NCI-H128 (cell line): ENCODE measurements at regions not wholly inside any gene's neighbourhood (a gene's known extent, or its start where the extent isn't known, plus 50 kb on each side); places are given as distances from the start of the nearest gene placed in this dataset.

Source experiments
- DNase-seq: peaks from one replicate; lab custom pipeline; 2025; ENCODE audit not compliant: unreplicated experiment; lab: John Stamatoyannopoulos, UW

DNA sequence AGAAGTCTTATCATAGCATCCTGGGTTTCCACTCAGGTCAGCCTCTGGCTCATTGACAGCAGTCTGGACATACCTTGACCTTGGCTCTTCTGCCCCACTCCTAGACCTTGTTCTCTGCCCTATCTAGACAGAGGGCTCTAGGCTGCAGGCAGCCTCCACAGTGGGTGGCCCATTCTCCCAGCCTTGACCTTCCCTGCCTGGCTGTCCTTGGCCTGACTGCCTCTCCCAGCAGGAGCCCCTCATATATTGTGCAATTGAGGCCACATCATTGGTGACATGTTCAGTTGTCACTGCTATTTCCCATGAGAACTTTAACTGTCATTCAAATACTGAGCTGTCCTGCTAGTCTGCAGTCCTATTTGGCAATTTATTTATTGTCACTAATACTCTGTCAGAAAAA is 503.4 kb downstream of the PLXNA4 start:
- DNase-seq = no peak

DNA sequence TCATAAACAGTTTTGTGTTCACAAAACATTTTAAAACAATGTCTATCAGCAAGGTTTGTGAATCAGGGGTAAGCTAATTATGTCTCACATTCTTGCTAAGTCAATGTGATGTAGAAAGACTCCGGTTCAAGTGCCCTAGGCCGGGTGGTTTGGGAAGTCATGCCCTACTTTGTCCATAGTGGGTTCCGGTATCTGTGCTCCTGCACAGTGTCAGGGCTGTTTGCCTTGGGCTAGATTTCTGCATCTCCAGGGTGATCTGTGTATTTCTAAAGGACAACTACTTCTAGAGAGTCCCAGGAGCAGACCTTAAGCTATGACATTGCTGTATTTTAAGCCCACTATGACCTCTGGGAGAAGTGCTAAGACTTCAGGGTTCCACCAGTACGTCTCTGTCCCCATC is 504.1 kb downstream of the PLXNA4 start:
- DNase-seq = no peak

DNA sequence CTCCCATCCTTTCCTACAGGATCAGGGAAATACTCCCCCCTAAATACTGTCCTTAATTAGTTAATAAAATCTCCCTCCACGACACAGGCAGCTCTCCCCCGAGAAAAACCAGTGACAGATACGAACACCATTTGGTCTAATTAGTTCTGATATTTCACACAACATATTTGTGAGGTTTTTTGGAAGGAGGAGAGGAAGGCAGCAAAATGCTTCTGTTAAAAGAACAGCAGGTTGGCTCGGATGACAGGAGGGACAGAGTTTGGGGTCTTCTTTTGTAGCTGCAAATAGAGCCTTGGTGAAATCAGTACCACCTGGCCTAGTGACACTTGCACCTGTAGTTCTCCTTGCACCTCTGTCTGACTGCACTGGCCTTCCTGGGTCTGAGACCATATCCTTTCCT is 507.0 kb downstream of the PLXNA4 start:
- DNase-seq = no peak

DNA sequence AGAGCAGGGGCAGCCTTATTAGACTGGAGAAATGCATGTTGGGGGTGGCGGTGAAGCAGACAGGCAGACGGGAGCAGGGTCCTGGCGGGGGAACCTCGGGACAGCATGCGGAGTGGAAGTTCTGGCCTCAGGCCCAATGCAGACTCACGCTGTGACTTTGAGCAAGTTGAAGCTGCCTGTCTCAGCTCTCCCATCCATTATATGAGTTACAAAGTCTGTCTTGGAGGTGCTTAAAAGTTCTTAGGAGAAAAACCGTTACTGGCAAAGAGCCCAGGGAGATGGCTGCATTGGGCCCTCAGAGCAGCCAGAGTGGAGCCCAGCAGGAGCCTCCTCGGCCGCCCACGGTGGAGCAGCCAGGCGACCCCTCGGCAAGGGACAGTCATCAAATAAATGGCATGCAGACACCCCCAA is 509.5 kb downstream of the PLXNA4 start:
- no peak for DNase-seq

DNA sequence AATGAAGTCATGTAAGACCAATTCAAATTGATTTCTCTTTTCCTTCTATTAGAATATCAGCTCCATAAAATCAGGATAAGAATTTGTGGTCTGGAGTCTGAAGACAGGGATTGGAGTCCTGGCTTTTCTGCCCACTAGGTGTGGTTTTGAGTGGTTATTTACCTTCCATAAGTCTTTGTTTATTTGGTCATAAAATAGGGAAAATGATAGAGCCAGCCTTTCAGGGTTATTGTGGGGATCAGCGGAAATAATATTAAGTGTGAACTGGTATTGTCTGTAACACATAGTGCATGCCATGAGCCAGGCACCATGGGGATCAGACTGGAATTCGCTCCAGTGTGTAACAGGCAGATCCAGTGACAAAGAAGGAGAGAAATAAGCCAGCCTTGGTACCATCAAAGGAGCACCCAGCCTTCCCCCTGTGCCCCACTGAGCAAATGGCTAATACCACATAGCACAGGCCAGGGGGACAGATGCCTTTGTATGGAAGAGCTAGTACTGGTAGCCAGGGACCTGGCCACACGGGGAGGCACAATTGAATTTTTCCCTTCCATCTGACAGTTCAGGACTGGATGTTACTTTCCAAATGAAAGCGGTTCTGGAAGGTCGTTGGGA is 509.7 kb upstream of the PODXL start:
- no peak for DNase-seq

DNA sequence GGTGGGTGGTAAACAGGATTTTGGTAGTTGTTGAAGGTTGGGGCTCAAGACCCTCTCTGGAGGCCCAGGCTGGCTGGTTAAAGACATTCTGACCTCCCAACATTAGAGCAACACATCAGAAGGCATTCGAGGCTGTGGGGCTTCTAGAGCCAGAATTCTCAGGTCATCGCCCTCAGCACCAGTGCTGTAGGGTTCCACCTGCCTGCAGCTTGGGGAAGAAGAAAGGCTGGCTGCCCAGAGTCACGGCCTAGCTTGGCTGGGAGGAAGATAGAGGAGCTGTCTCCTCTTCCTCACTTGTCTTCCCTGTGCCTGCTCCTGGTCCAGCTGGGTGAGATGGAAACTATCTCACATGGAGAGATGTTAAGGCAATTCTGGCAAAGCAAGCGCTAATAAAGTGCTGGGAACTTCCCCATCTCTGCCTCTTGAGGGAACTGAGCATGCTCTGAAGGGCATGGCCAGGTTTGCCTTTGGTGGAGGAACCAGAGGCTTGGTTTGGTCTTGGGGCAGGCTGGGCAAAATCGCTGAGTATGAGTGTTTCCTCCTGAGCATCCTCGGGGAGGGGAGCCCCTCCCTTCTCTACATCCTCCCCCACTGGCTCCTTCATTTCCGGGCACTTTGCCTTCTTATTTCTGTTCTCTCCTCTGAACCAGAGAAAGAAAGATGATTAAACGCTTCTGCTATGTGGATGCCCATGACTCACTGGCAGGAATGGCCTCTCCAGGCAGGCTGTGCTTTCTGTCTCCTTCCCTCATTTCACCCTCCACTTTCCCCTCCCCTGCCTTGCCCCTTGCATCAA is 509.0 kb upstream of the PODXL start:
- no peak for DNase-seq

DNA sequence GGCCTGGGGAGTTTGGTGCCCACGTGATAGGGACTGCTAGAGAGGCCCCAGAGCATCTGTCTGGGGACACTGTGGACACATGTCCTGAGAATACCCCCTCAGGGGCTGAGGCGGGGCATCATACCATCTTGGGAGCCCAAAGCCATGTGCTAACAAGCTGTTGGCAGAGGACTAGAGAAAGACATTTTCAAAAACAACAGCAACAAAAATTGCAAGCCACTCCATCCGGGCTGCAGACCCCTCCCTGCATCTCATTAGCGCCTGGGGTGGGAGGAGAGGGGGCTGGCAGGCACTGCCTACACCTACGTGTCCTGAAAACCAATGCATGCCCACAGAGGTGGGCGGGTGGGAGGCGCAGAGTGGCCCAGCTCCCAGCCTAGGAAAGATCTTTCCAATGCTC is 507.4 kb upstream of the PODXL start:
- no peak for DNase-seq

DNA sequence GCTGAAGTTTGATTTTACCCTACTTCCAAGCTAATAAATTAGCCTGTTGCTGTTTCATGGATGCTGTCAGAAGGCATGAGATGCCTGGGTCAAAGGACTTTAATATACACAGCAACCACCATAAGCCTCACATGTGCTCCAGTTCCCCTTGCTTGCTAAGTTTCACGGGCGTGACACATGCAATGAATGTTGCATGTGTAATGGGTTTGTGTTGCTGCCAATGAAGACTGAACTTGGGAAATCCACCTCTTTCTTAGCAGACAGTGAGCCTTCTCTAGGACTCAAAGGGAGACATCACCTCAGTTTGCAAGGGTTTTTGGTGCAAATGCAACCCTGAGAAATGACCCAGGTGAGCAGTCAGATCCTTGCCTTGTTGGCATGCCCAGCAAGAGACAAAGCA is 505.5 kb upstream of the PODXL start:
- DNase-seq = no peak

DNA sequence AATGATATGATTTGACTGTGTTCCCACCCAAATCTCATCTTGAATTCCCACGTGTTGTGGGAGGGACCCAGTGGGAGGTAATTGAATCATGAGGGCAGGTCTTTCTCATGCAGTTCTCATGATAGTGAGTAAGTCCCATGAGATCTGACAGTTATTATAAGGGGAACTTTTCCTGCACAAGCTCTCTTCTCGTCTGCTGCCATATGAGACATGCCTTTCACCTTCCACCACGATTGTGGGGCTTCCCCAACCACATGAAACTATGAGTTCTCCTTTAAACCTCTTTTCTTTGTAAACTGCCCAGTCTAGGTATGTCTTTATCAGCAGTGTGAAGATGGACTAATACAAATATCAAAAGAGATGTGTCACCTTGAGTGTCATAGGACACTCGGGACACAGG is 502.7 kb upstream of the PODXL start:
- DNase-seq = no peak

DNA sequence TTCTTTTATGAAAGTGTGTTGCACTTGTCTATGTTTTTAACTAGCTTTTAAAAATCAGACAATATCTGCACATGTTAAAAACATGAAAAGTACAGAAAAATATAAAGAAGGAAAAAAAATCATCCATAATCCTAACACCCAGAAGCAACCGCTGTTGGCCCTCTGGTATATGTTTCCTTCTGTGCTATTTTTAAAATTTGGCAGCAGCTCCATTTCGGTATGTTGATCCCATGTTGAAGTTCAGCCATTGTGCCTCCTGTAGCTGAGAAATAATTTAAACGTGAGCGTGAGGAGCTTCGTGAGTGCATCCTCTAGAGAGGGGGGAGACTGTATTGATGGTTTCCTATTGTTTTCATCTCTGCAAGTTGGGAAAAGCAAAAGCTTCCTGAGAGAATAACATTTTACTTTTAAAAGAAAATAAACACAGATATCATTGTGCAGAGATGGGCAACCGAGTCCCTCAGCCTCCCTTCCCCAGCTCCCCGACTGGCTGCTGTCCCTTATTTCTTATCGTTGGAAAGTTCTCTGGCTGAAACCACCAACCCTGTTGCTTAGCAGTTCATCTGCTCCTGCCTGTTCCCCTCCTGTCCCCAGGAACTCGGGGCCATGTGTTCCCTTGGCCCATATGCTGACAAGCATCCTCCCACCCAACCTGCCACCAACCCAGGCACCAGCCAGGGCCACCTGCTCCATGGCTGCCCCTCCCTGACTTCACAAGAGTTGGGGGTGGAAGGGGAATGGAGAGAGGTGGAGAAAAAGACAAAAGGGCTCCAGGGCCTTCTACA is 499.1 kb upstream of the PODXL start:
- no peak for DNase-seq

DNA sequence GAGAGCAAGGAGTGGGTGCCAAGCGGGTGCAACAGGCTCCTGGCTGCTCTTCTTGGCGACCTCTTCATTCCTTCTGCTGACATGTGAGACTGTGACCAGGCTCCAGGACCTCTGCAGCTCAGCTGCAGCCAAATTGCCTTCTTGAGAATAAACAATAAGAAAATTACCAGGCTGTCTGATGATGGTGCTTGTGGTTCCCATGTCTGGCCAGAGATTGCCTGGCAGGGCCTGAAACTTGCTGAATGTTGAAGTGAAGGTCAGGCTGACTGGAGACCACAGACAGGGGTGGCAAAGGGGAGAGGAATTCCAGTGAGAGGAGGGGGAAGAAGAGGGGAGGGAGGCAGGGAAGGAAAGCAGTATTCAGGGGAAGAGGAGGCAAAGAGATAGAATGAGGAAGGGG is 497.4 kb upstream of the PODXL start:
- no peak for DNase-seq

DNA sequence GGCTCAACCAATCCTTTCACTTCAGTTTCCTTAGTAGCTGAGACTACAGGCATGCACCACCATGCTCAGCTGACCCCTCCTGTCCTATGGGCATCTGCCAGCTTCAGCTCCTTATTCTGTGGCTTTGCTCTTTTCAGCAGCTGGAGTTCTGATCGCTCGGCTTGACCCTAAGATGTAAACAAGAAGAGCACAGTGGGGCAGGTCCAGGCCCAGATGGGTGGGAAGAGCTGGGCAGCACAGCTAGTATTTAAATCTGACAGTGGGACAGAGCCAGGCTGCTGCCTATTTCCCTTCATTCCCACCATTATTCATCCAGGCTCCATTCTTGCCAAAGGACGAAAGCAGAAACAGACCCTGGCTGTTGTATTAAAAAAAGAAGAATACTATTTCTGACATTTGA is 494.9 kb upstream of the PODXL start:
- no peak for DNase-seq

DNA sequence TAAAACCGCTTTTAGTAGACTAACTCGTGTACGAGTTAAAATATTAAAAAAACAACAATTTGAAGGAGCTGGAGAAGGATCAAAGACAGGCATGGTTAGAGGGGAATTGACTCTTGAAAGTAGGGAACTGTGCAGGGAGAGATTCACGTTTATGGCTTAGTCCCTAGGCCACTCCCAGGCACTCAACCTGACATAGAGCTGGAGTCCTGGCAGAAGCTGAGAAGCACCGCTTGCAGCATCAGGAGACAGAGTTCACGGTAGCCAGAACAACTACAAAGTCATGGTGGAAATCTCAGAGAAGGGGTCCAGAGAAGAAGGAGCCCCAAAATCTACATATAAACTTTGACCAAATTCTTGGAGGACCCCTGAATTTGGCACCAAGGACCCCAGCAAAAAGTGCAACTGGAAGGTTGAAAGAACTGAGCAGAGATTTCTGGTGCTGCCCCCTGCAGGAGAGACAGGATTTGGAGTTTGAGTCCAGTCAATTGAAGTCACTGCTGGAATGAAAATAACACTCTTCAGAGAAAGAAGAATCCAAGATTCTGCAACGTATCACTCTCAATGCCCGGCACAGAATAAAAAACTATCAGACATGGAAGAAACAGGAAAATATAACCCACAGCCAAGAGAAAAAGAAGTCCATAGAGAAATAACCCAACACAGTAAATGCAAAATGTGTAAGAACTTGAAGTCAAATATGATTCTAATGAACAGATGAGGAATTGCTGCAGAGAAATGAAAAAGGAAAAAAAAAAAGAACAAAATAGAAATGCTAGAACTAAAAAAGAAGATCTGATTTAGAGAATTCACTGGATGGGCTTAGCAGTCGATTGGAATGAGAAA is 493.3 kb upstream of the PODXL start:
- DNase-seq = no peak

DNA sequence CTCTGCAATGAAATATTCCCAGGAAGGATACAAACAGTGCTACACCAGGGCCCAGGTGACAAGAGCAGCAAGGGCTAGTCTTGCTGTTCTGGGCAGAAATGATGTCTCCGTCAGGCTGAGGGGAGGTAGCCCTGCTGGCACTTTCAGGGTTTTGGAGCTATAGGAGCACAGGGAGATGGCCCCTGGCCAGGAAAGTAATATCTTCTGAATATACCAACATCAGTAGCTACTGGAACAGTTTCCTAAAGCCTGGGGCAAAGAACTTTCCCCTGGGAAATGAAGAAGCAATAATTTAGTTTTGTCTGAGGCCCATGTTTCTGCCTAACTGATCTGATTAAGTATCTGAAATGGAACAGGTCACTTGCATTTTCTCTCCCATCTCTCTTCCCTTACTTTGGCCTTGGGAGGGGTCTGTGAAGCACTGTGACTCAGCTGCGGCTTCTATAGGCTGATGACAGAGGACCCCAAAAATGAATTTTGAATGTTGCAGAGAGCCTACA is 489.1 kb upstream of the PODXL start:
- DNase-seq = no peak

DNA sequence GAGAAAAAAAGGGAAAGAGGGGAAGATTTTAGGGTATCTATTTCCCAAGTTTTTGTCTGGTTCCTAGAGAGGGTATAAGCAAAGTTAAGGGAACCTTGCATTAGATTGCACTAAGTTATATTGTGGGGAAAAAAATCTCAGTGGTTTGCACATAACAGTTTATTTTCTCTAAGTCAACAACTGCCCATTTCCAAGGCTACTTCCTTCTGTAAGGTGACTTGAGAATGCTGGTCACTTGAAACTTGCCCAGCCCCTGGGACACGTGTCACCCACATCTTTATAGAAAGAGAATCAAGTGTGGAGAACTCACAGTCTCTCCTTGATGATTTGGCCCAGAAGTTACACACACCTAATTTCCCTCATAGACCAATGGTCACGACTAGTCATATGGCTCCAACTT is 488.6 kb upstream of the PODXL start:
- no peak for DNase-seq

DNA sequence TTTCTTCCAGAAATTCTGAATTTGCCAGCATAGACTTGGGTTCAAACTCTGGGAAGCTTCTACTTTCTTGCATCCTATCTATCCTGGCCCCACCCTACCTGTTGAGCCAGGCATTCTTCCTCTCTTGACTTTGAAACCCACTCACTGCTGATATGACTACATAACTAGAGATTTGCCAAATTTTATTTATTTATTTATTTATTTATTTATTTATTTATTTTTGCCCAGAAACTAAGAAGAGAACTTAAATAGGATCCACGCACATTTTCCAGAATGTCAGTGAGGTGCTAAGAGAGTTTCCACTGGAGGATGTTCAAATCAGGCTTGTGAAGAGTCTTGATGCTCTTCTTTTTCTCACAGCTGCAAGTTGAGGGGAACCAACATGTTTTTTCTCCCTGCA is 487.8 kb upstream of the PODXL start:
- DNase-seq = no peak

DNA sequence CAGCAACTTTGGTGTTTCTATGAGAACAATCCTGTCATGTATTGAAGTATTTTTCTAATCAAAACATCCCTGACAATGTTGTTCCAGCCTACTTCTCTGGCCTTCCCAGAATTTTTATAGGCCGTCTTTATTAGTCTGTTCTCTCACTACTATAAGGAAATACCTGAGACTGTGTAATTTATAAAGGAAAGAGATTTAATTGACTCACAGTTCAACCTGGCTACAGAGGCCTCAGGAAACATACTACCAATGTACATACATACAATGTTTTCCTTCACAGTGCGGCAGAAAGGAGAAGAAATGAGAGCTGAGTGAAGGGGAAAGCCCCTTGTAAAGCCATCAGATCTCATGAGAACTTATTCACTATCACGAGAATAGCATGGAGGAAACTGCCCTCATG is 484.7 kb upstream of the PODXL start:
- no peak for DNase-seq

DNA sequence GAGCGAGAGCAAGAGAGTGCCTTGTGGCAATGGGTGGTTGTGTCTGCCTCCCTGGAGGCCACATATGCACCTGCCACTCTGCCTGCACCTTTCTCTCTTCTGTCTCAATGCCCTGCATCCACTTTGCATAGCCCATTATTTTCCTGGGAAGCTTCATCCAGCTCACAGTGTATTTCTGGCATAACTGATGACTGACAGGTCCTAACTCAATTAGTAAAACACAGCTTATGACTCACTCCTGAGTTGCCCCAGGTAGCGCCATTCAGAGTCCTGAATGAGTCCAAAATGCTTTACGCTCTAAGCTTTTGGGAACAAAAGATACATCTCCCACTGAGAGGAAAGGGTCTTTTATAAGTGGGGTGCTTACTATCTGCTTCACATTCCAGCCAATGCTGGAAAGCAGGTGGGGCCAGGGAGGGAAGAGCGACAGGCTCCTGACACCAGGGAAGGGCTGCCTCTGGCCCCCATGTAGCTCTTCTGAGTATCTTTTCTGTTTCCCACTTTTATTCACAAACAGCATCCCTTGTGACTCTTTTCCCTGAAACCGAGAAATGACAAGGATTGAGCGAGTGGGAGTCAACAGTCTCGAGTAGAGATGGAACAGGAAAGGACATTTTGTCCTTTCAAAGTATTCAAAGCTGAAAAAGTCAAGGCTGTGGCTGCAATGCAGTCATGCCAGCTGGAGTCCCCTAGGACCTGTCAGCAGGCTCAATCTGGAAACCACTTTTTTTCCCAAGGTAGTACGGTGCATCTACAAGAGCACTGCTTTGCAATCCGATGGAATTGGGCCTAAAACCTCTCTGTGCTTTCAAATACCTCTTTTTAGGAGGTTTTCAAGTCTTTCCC is 479.3 kb upstream of the PODXL start:
- peak; percentile 62 for DNase-seq

DNA sequence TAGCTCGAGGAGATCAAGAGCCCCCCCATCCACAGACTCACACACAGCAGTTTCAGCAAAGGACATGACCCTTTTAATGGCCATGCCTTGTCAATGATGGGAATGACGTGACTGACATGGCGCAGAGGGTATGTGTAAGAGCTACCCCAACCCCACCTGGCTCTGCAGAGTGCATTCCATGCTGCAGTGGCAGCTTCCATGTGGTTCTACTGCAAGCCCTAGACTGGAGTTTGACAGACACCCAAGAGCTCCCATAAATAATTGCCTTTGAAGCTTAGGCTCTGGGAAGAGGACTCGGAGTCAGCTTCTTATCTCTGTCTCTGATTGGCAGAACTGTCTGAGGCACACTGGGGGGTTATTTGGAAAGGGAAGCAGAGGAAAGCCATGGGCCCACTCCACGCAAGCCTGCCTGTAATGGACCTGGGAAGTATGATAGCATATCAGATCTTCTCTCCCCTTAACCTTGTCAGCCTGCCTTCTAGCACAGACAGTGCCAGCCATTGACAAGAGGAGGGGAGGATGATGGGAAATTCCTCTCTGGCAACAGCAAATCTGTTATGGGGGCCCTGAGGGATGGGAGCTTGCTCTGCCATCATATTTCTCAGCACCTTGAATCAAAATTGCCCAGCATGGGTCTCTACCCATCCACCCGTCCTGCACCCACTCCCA is 478.5 kb upstream of the PODXL start:
- no peak for DNase-seq

DNA sequence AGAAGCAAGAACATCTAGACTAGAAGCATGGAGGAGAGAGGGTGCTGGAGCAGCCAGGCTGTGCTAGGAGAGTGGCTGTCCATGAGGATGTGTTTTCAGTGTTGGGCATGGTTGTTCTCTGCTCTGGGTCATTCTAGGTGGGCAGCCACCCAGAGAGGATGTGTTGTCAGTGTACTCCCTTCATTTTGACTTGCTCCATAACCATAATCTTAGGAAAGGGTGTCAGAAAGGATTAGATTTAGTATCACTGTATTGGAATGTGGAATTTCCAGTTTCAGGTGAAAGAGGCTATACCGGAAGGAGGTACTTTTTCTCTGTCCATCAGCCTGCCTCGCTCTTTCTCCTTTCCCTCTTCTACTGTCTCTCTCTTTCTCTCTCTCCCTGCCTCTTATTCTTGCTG is 474.5 kb upstream of the PODXL start:
- no peak for DNase-seq
